ENCODE measurements at regions not wholly inside any gene's neighbourhood (a gene's known extent, or its start where the extent isn't known, plus 50 kb on each side); places are given as distances from the start of the nearest gene placed in this dataset.

DNA sequence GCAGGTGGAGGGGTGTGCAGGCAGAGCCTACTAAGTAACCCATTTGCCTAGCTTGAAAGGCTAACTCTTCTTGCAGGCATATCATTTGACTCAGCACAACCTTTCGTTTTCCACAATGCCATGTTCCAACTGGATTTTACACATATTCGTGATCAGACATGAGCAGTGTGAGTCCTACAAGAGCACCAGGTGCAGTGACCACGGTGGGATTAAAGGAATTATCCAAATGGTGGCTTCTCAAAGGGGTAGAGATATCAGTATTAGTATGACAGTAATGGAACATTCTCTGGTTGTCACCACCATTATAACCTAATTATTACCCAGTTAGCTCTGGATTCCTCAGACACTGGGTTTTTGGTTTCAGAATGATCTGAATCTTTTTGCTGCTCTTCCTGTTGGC is 323.5 kb downstream of the LMO4 start:
- Histone ChIP-seq H3K9me3 (no peaks in the 10 kb centered on the region), H3K27me3 (ENCODE audit: insufficient read depth in 3 of 3, low read length in 2 of 3) (no peaks in the 10 kb centered on the region), H3K4me1 (no peaks in the 10 kb centered on the region), H3K27ac (no peak overlapping the region), H3K4me3 (no peak overlapping the region), H3K36me3 (ENCODE audit: insufficient read depth in 1 of 2, low read depth in 1 of 2) (no peaks in the 10 kb centered on the region)
- ATAC-seq (no peak), DNase-seq (no peak)
- intact Hi-C loops (cut with DNase I) = no loop called here
- 45 to 72% (median 47%) methylated on average over 3 of the region's 3 CpGs for WGBS, 3 donors
- TF ChIP-seq, protein P1, sequence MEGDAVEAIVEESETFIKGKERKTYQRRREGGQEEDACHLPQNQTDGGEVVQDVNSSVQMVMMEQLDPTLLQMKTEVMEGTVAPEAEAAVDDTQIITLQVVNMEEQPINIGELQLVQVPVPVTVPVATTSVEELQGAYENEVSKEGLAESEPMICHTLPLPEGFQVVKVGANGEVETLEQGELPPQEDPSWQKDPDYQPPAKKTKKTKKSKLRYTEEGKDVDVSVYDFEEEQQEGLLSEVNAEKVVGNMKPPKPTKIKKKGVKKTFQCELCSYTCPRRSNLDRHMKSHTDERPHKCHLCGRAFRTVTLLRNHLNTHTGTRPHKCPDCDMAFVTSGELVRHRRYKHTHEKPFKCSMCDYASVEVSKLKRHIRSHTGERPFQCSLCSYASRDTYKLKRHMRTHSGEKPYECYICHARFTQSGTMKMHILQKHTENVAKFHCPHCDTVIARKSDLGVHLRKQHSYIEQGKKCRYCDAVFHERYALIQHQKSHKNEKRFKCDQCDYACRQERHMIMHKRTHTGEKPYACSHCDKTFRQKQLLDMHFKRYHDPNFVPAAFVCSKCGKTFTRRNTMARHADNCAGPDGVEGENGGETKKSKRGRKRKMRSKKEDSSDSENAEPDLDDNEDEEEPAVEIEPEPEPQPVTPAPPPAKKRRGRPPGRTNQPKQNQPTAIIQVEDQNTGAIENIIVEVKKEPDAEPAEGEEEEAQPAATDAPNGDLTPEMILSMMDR (IDR thresholded peaks at IDR 0.05) = no peak

DNA sequence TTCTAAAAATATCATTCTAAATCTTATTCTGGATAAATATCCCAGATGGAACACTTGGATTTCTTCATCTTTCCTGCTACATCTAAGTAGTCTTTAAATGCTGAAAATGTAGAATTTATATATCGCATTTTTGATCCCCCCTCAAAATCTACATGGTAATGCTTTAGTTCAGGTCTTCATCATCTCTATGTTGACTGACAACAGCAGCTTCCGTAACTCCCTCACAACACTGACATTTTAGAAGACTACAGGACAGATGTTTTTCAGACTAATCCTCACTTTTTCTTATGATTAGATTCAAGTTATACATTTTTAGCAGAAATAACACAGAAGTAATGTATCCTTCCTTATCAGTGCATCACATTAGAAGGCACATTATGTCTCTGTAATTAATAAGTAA is 336.5 kb downstream of the LMO4 start:
- Histone ChIP-seq H3K27me3 (ENCODE audit: insufficient read depth in 3 of 3, low read length in 2 of 3) (peaks cover 0 to 2% (median 0%) of the 10 kb centered on the region in 3 donors), H3K4me3 (no peak overlapping the region), H3K27ac (no peak overlapping the region), H3K4me1 (no peaks in the 10 kb centered on the region), H3K9me3 (peaks cover 6% of the 10 kb centered on the region), H3K36me3 (ENCODE audit: insufficient read depth in 1 of 2, low read depth in 1 of 2) (no peaks in the 10 kb centered on the region)
- intact Hi-C loops (cut with DNase I) = no loop called here
- no peak for ATAC-seq
- 41 to 53% (median 41%) methylated on average over 2 of the region's 2 CpGs for WGBS, 3 donors
- DNase-seq = no peak
- TF ChIP-seq, protein P1 (IDR thresholded peaks at IDR 0.05) = no peak

DNA sequence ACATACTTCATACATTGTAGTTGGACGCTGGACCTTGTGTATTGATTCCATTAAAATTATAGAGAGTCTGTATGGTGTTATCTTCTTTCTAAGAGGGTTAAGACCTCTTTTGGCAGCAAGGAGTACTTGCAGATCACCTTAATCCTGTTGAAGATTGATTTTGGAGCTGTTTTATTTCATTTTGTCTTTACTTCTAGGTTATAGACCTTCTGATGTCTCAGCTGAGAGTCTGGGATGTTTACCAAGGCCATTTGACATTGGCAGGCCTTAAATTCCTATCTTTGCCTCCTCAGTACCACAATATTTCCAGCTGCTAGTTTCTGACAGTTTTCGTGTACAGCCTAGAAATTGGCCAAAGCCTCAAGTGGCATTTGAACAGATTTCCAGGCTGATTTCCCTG is 338.0 kb downstream of the LMO4 start:
- no peaks in the 10 kb centered on the region for H3K36me3 ChIP-seq (ENCODE audit: insufficient read depth in 1 of 2, low read depth in 1 of 2)
- ATAC-seq = no peak
- H3K4me3 ChIP-seq = no peak overlapping the region
- DNase-seq = no peak
- TF ChIP-seq, protein P1 (IDR thresholded peaks at IDR 0.05) = no peak
- H3K9me3 ChIP-seq = no peaks in the 10 kb centered on the region
- H3K27me3 ChIP-seq (ENCODE audit: insufficient read depth in 3 of 3, low read length in 2 of 3) = no peaks in the 10 kb centered on the region
- H3K27ac ChIP-seq = no peak overlapping the region
- intact Hi-C loops (cut with DNase I) = no loop called here
- WGBS, 3 donors = 60 to 62% (median 61%) methylated on average over 2 of the region's 2 CpGs
- H3K4me1 ChIP-seq = no peaks in the 10 kb centered on the region

DNA sequence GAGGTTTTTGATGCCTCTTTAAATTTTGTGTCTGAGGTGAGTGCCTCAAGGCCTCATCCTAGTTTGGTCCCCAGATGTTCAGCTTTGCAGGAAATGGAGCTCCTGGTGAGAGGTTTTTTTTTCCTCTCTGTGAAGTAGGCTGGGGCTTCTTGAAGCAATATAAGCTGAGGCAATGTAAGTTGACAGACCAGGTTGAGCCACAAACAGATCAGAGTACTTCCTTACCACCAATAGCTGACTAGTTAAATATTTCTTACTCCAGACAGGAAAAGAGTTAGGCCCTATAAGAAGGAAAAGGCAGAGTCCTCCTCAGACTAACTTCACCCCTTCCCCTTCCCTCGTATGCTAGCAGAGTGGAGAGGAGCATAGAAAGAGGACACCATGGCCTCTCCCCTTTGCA is 341.0 kb downstream of the LMO4 start:
- Histone ChIP-seq H3K27me3 (ENCODE audit: insufficient read depth in 3 of 3, low read length in 2 of 3) (no peaks in the 10 kb centered on the region), H3K27ac (no peak overlapping the region), H3K4me3 (no peak overlapping the region), H3K9me3 (no peaks in the 10 kb centered on the region), H3K4me1 (no peaks in the 10 kb centered on the region), H3K36me3 (ENCODE audit: insufficient read depth in 1 of 2, low read depth in 1 of 2) (no peaks in the 10 kb centered on the region)
- no peak for ATAC-seq
- no peak for DNase-seq
- 56 to 71% (median 59%) methylated on average over 1 of the region's 1 CpG for WGBS, 3 donors
- intact Hi-C loops (cut with DNase I) = no loop called here
- TF ChIP-seq, protein P1 (IDR thresholded peaks at IDR 0.05) = no peak

DNA sequence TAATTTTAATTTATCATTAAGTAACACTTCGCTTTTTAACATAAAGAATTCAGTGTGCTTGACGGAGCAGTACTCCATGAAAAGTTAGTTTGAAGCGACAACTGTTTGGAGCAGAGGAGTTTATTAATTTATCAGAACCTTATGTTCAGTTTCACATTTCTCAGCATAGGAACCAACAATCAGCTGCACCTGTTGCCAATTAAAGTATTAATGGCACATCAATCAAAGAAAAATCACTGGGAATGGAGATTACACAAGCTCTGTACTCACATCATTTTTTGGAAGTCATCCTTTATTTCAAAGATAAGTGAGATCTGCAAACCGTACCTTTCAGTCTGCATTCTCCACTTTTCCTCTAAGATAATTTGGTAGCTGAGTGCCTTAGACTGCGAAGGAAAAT is 344.6 kb downstream of the LMO4 start:
- no peak overlapping the region for H3K27ac ChIP-seq
- no peaks in the 10 kb centered on the region for H3K4me1 ChIP-seq
- no peaks in the 10 kb centered on the region for H3K36me3 ChIP-seq (ENCODE audit: insufficient read depth in 1 of 2, low read depth in 1 of 2)
- no peaks in the 10 kb centered on the region for H3K27me3 ChIP-seq (ENCODE audit: insufficient read depth in 3 of 3, low read length in 2 of 3)
- DNase-seq (no peak), ATAC-seq (no peak)
- TF ChIP-seq, protein P1 (IDR thresholded peaks at IDR 0.05) = no peak
- intact Hi-C loops (cut with DNase I) = no loop called here
- no peak overlapping the region for H3K4me3 ChIP-seq
- H3K9me3 ChIP-seq = no peaks in the 10 kb centered on the region
- 78 to 80% (median 79%) methylated on average over 5 of the region's 5 CpGs for WGBS, 3 donors
